ENCODE measurements at regions not wholly inside any gene's neighbourhood (a gene's known extent, or its start where the extent isn't known, plus 50 kb on each side); places are given as distances from the start of the nearest gene placed in this dataset.

- Histone ChIP-seq H3K9me3 (ENCODE audit: control insufficient read depth in 4 of 4, low read length in 3 of 4) (no peaks in the 10 kb centered on the region), H3K4me3 (ENCODE audit: low read depth in 1 of 3, low read length in 3 of 3) (no peak overlapping the region), H3K36me3 (ENCODE audit: control insufficient read depth in 4 of 4, insufficient read depth in 3 of 4, low read depth in 1 of 4, low read length in 3 of 4) (no peaks in the 10 kb centered on the region), H3K9ac (ENCODE audit: low read depth in 1 of 2, low read length in 2 of 2) (no peak overlapping the region), H3K27me3 (ENCODE audit: control insufficient read depth in 4 of 4, insufficient read depth in 4 of 4, low read length in 3 of 4) (no peaks in the 10 kb centered on the region), H3K27ac (ENCODE audit: low read depth in 1 of 2, low read length in 2 of 2) (no peak overlapping the region), H3K4me1 (ENCODE audit: control insufficient read depth in 4 of 4, insufficient read depth in 4 of 4, low read length in 3 of 4) (no peaks in the 10 kb centered on the region)
- DNase-seq (ENCODE audit: low spot score), result no peak
- 89% methylated on average over 3 of the region's 3 CpGs for WGBS
- no peak for TF ChIP-seq HNF4A (conservative IDR thresholded peaks at IDR 0.05)
- no peak for TF ChIP-seq TAF1 (conservative IDR thresholded peaks at IDR 0.05)
- TF ChIP-seq REST (IDR thresholded peaks at IDR 0.05), result no peak
- TF ChIP-seq FOXA2 (IDR thresholded peaks at IDR 0.05), result no peak
- no peak for TF ChIP-seq RXRA (IDR thresholded peaks at IDR 0.05)
Observed at GRCh38 chr10:29203432-29203831, 85.4 kb upstream of the LYZL1 start.

GRCh38 chr10:29204070-29204800 lies 84.6 kb upstream of the LYZL1 start:
- Histone ChIP-seq H3K4me1 (ENCODE audit: control insufficient read depth in 4 of 4, insufficient read depth in 4 of 4, low read length in 3 of 4) (no peaks in the 10 kb centered on the region), H3K4me3 (ENCODE audit: low read depth in 1 of 3, low read length in 3 of 3) (no peak overlapping the region), H3K27ac (ENCODE audit: low read depth in 1 of 2, low read length in 2 of 2) (no peak overlapping the region), H3K36me3 (ENCODE audit: control insufficient read depth in 4 of 4, insufficient read depth in 3 of 4, low read depth in 1 of 4, low read length in 3 of 4) (no peaks in the 10 kb centered on the region), H3K9ac (ENCODE audit: low read depth in 1 of 2, low read length in 2 of 2) (no peak overlapping the region), H3K27me3 (ENCODE audit: control insufficient read depth in 4 of 4, insufficient read depth in 4 of 4, low read length in 3 of 4) (no peaks in the 10 kb centered on the region), H3K9me3 (ENCODE audit: control insufficient read depth in 4 of 4, low read length in 3 of 4) (no peaks in the 10 kb centered on the region)
- 76% methylated on average over 7 of the region's 7 CpGs for WGBS
- TF ChIP-seq GABPA (IDR thresholded peaks at IDR 0.05 in 1 of 2, conservative IDR thresholded peaks at IDR 0.05 in 1 of 2), result no peak
- TF ChIP-seq MAX (IDR thresholded peaks at IDR 0.05), result no peak
- TF ChIP-seq ZBTB33 (IDR thresholded peaks at IDR 0.05), result no peak
- no peak for TF ChIP-seq JUND (IDR thresholded peaks at IDR 0.05)
- no peak for TF ChIP-seq RAD21 (IDR thresholded peaks at IDR 0.05)
- TF ChIP-seq SP1 (IDR thresholded peaks at IDR 0.05), result no peak
- no peak for TF ChIP-seq HNF4G (IDR thresholded peaks at IDR 0.05)
- TF ChIP-seq RXRA (IDR thresholded peaks at IDR 0.05), result no peak
- no peak for TF ChIP-seq YY1 (IDR thresholded peaks at IDR 0.05)
- no peak for TF ChIP-seq FOXA2 (IDR thresholded peaks at IDR 0.05)
- TF ChIP-seq REST (IDR thresholded peaks at IDR 0.05), result no peak
- no peak for DNase-seq (ENCODE audit: low spot score)
